ENCODE measurements at regions not wholly inside any gene's neighbourhood (a gene's known extent, or its start where the extent isn't known, plus 50 kb on each side); places are given as distances from the start of the nearest gene placed in this dataset.
"Not testable (repeated sequence)": the region's sequence is repeated elsewhere in the genome, so short reads cannot be mapped to it uniquely, and the experiment has no call there.

GRCh38 chr9:32180597-32180996, 203.8 kb upstream of the ACO1 start:
- TF ChIP-seq SUZ12 (IDR thresholded peaks at IDR 0.05; ENCODE audit: extremely low read depth, insufficient read depth, insufficient read length) (no peak), YY1 (IDR thresholded peaks at IDR 0.05; ENCODE audit: insufficient read depth, insufficient read length) (no peak), ZNF274 (IDR thresholded peaks at IDR 0.05; ENCODE audit: low read depth, low read length) (no peak)
- Histone ChIP-seq H3K9me3 (ENCODE audit: insufficient read depth, low read length) (peaks cover 7% of the 10 kb centered on the region), H3K4me3 (ENCODE audit: insufficient read length, low read depth) (no peak overlapping the region), H3K4me1 (ENCODE audit: insufficient read depth, insufficient read length) (no peaks in the 10 kb centered on the region), H3K9ac (ENCODE audit: insufficient read length, low read depth) (no peak overlapping the region), H3K27me3 (ENCODE audit: insufficient read depth, insufficient read length) (no peaks in the 10 kb centered on the region), H3K36me3 (ENCODE audit: insufficient read depth, insufficient read length, low read length) (no peaks in the 10 kb centered on the region)
- DNase-seq (ENCODE audit: low read depth, low spot score), result no peak

- no peaks in the 10 kb centered on the region for H3K36me3 ChIP-seq (ENCODE audit: insufficient read depth, insufficient read length, low read length)
- no peak overlapping the region for H3K9ac ChIP-seq (ENCODE audit: insufficient read length, low read depth)
- no peak for DNase-seq (ENCODE audit: low read depth, low spot score)
- TF ChIP-seq SUZ12 (IDR thresholded peaks at IDR 0.05; ENCODE audit: extremely low read depth, insufficient read depth, insufficient read length) (no peak), ZNF274 (IDR thresholded peaks at IDR 0.05; ENCODE audit: low read depth, low read length) (no peak), YY1 (IDR thresholded peaks at IDR 0.05; ENCODE audit: insufficient read depth, insufficient read length) (no peak)
- H3K9me3 ChIP-seq (ENCODE audit: insufficient read depth, low read length), result no peaks in the 10 kb centered on the region
- no peaks in the 10 kb centered on the region for H3K4me1 ChIP-seq (ENCODE audit: insufficient read depth, insufficient read length)
- no peak overlapping the region for H3K4me3 ChIP-seq (ENCODE audit: insufficient read length, low read depth)
- H3K27me3 ChIP-seq (ENCODE audit: insufficient read depth, insufficient read length), result no peaks in the 10 kb centered on the region
Observed at GRCh38 chr9:32200241-32200640, 184.2 kb upstream of the ACO1 start.

GRCh38 chr9:32200896-32201295, 183.5 kb upstream of the ACO1 start:
- TF ChIP-seq ZNF274 (IDR thresholded peaks at IDR 0.05; ENCODE audit: low read depth, low read length), result no peak
- TF ChIP-seq YY1 (IDR thresholded peaks at IDR 0.05; ENCODE audit: insufficient read depth, insufficient read length), result no peak
- no peak for TF ChIP-seq SUZ12 (IDR thresholded peaks at IDR 0.05; ENCODE audit: extremely low read depth, insufficient read depth, insufficient read length)
- no peak overlapping the region for H3K9ac ChIP-seq (ENCODE audit: insufficient read length, low read depth)
- no peaks in the 10 kb centered on the region for H3K4me1 ChIP-seq (ENCODE audit: insufficient read depth, insufficient read length)
- H3K36me3 ChIP-seq (ENCODE audit: insufficient read depth, insufficient read length, low read length), result no peaks in the 10 kb centered on the region
- H3K27me3 ChIP-seq (ENCODE audit: insufficient read depth, insufficient read length), result no peaks in the 10 kb centered on the region
- H3K4me3 ChIP-seq (ENCODE audit: insufficient read length, low read depth), result no peak overlapping the region
- no peak for DNase-seq (ENCODE audit: low read depth, low spot score)
- H3K9me3 ChIP-seq (ENCODE audit: insufficient read depth, low read length), result no peaks in the 10 kb centered on the region

GRCh38 chr9:32209164-32209563, 175.3 kb upstream of the ACO1 start:
- not testable (repeated sequence) for H3K9me3 ChIP-seq (ENCODE audit: insufficient read depth, low read length); H3K9ac ChIP-seq (ENCODE audit: insufficient read length, low read depth); H3K4me3 ChIP-seq (ENCODE audit: insufficient read length, low read depth); H3K4me1 ChIP-seq (ENCODE audit: insufficient read depth, insufficient read length); H3K36me3 ChIP-seq (ENCODE audit: insufficient read depth, insufficient read length, low read length); H3K27me3 ChIP-seq (ENCODE audit: insufficient read depth, insufficient read length); DNase-seq (ENCODE audit: low read depth, low spot score)

GRCh38 chr9:32218100-32218767, 166.2 kb upstream of the ACO1 start:
- Histone ChIP-seq H3K4me3 (ENCODE audit: insufficient read length, low read depth) (no peak overlapping the region), H3K36me3 (ENCODE audit: insufficient read depth, insufficient read length, low read length) (no peaks in the 10 kb centered on the region), H3K4me1 (ENCODE audit: insufficient read depth, insufficient read length) (no peaks in the 10 kb centered on the region), H3K9me3 (ENCODE audit: insufficient read depth, low read length) (no peaks in the 10 kb centered on the region), H3K9ac (ENCODE audit: insufficient read length, low read depth) (no peak overlapping the region), H3K27me3 (ENCODE audit: insufficient read depth, insufficient read length) (no peaks in the 10 kb centered on the region)
- no peak for DNase-seq (ENCODE audit: low read depth, low spot score)
- TF ChIP-seq ZNF274 (IDR thresholded peaks at IDR 0.05; ENCODE audit: low read depth, low read length), result no peak
- TF ChIP-seq SUZ12 (IDR thresholded peaks at IDR 0.05; ENCODE audit: extremely low read depth, insufficient read depth, insufficient read length), result no peak
- TF ChIP-seq YY1 (IDR thresholded peaks at IDR 0.05; ENCODE audit: insufficient read depth, insufficient read length), result no peak

- Histone ChIP-seq H3K4me1 (ENCODE audit: insufficient read depth, insufficient read length) (no peaks in the 10 kb centered on the region), H3K36me3 (ENCODE audit: insufficient read depth, insufficient read length, low read length) (no peaks in the 10 kb centered on the region), H3K9me3 (ENCODE audit: insufficient read depth, low read length) (no peaks in the 10 kb centered on the region), H3K4me3 (ENCODE audit: insufficient read length, low read depth) (no peak overlapping the region), H3K27me3 (ENCODE audit: insufficient read depth, insufficient read length) (no peaks in the 10 kb centered on the region), H3K9ac (ENCODE audit: insufficient read length, low read depth) (no peak overlapping the region)
- no peak for DNase-seq (ENCODE audit: low read depth, low spot score)
- no peak for TF ChIP-seq SUZ12 (IDR thresholded peaks at IDR 0.05; ENCODE audit: extremely low read depth, insufficient read depth, insufficient read length)
- no peak for TF ChIP-seq YY1 (IDR thresholded peaks at IDR 0.05; ENCODE audit: insufficient read depth, insufficient read length)
- no peak for TF ChIP-seq ZNF274 (IDR thresholded peaks at IDR 0.05; ENCODE audit: low read depth, low read length)
Observed at GRCh38 chr9:32220750-32221149, 163.7 kb upstream of the ACO1 start.

- no peaks in the 10 kb centered on the region for H3K4me1 ChIP-seq (ENCODE audit: insufficient read depth, insufficient read length)
- no peak for DNase-seq (ENCODE audit: low read depth, low spot score)
Observed at GRCh38 chr9:32234451-32234850, 150.0 kb upstream of the ACO1 start.

More at GRCh38 chr9:32234451-32234850, 150.0 kb upstream of the ACO1 start:
- Histone ChIP-seq H3K9ac (ENCODE audit: insufficient read length, low read depth) (no peak overlapping the region), H3K4me3 (ENCODE audit: insufficient read length, low read depth) (no peak overlapping the region), H3K27me3 (ENCODE audit: insufficient read depth, insufficient read length) (no peaks in the 10 kb centered on the region), H3K9me3 (ENCODE audit: insufficient read depth, low read length) (peaks cover 10% of the 10 kb centered on the region), H3K36me3 (ENCODE audit: insufficient read depth, insufficient read length, low read length) (no peaks in the 10 kb centered on the region)
- no peak for TF ChIP-seq SUZ12 (IDR thresholded peaks at IDR 0.05; ENCODE audit: extremely low read depth, insufficient read depth, insufficient read length)
- TF ChIP-seq YY1 (IDR thresholded peaks at IDR 0.05; ENCODE audit: insufficient read depth, insufficient read length), result no peak
- TF ChIP-seq ZNF274 (IDR thresholded peaks at IDR 0.05; ENCODE audit: low read depth, low read length), result no peak

All from NT2/D1 (cell line).